Medulla oblongata (tissue), 1 donor: ENCODE measurements at regions not wholly inside any gene's neighbourhood (a gene's known extent, or its start where the extent isn't known, plus 50 kb on each side); places are given as distances from the start of the nearest gene placed in this dataset.
"Not testable (repeated sequence)": the region's sequence is repeated elsewhere in the genome, so short reads cannot be mapped to it uniquely, and the experiment has no call there.

Source experiments
- DNase-seq: peaks from one replicate; pipeline ENCODE4 v3.0.0-alpha.2; 2015; ENCODE audit errors: extremely low spot score

- no peak for DNase-seq
These were observed 370.3 kb upstream of the JARID2 start for GRCh38 chr6:14875481-14876063.

DNA sequence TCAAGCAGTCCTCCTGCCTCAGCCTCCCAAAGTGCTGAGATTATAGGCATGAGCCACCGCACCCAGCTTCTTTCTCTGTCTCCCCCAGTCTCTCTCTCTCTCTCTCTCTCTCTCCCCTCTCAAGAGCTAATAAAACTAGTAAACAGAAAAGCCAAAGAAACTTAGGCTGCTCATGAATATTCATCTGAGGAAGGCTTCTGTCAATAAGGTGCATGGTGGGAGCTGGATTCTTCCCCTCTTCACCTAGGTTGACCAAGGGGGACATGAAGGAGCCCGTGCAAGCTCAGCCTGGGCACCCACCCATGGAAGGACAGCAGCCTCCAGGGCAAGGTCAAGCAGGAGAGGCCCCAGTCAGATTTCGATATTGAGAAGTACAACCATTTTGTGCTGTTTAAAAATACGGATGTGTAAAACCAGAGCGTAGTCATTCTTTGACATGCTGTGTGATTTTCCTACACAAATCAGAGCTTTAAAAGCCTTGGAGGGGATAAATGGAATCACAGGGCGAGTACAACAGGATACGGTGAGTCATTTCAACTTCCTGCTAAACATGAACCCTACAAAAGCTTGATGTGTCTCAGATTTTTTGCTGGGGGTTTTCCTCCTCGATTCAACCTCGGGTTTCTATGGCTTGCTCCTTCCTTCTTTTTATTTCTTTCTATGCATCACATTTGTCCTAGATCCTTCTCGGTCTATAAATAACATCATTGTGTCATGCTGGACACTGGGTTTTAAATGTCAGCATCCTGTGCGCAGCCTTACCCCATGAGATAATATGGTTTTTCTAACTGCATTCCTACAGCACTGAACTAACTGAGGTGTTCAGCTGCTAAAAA is 368.9 kb upstream of the JARID2 start:
- peak; percentile 28 for DNase-seq

- no peak for DNase-seq
These were observed 368.1 kb upstream of the JARID2 start for GRCh38 chr6:14877758-14878157.

GRCh38 chr6:14880052-14880451 is 365.8 kb upstream of the JARID2 start:
- DNase-seq: peak; percentile 42

DNA sequence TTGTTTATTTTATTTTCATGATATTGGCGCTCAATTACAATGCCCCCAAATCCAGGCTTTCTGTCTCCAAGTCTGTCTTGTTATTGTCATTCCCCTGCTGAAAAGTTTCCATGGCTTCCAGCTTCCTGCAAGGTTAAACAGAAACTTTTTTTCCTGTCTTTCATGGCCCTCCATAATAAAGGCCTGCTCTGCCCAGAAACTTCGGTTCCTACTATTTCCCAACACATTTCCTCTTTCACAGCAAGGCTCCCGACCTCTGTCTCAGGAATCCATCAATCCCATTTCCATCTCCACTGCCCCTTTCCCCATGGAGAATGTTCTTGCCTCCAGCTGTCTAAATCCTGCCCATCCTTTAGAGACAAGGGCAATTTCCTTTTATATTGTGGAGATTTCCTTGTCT is 365.2 kb upstream of the JARID2 start:
- no peak for DNase-seq

- no peak for DNase-seq
These were observed 364.5 kb upstream of the JARID2 start for GRCh38 chr6:14881398-14881797.

DNA sequence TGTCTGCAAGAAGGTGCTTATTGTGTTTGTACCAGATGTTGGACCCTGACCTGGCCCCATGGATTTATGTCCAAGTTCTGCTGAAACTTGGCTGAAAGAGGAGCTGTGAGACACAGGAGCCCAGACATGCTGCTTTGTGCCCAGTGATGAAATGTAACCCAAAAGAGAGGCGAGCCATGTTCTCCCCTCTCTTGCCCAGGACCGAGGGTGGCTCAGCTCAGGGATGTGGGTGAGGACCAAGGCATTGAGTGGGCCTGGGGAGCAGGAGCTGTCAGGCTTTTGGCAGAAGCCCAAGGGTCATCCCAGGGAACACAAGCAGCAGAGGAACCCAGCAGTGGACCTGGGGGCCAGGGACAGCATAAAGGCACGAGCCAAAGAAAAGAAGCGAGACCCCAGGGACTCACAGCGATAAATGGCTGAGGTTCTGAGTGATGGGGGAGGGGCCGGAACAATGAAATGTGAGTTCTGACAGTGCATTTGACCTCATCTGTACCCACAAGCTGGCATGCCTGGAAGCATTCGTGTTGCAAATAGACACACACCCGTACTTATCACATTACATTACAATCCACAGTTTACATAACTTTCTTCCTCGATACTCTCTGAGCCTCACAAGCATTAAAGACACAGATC is 363.4 kb upstream of the JARID2 start:
- DNase-seq: no peak

- no peak for DNase-seq
These were observed 361.9 kb upstream of the JARID2 start for GRCh38 chr6:14883921-14884320.

- DNase-seq: no peak
These were observed 360.4 kb upstream of the JARID2 start for GRCh38 chr6:14885498-14885897.

DNA sequence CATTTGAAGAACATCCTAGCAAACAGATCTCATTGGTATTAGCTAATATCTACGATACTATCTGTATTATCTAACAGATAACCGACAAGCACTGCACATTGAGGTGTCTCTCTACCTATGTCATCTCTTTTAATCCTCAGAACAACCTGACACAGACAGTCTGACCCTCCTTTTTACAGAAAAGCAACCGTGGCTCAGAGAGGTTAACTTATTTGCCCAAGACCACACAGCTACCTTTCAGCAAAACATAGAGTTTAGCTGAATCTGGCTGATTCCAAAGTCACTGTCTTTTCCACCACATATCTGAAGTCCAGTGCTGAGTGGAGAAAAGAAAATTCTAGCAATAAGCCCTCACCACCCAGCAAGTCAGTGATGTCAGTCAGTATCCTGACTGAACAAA is 358.7 kb upstream of the JARID2 start:
- no peak for DNase-seq

- DNase-seq: no peak
These were observed 357.8 kb upstream of the JARID2 start for GRCh38 chr6:14887986-14888574.

DNA sequence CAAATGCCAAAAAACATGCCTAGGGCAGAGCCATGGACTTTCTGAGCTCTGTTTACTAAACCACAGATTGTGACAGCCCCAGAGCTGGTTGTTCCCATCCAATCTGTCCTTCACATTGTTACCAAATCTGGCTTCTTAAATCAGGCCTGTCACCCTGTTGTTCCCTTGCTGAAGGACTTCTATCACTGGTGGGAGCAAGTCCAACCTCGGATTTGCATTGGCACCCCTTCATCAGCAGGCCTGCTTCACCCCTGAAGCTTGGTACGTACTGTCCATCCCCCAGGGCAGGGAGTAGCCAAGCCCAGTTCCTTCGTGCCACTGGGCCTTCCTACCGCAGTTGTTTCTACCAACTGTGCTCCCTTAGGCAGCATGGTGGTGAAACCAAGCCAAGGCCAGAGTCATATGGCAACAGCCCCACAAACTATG is 357.3 kb upstream of the JARID2 start:
- DNase-seq: no peak

DNA sequence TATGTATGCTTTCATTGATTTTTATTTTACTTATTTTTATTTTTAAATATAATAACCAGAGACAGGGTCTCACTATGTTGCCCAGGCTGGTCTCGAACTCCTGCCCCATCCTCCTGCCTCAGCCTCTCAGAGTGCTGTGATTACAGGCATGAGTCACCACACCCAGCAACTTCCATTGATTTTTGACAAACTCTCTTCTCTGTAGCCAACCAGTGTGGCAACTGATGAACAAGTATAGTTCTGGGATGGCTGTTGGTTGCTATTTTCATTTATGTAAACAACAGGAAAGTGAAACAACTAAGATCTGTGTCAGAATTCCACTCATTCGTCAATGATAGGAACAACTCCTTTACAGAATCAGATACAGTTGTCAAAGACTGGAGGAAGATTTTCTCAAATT is 356.7 kb upstream of the JARID2 start:
- DNase-seq: no peak

GRCh38 chr6:14889611-14890593 is 356.0 kb upstream of the JARID2 start:
- DNase-seq: no peak

GRCh38 chr6:14891820-14892375 is 354.0 kb upstream of the JARID2 start:
- DNase-seq: not testable (repeated sequence)

- no peak for DNase-seq
These were observed 351.8 kb upstream of the JARID2 start for GRCh38 chr6:14894105-14894504.

DNA sequence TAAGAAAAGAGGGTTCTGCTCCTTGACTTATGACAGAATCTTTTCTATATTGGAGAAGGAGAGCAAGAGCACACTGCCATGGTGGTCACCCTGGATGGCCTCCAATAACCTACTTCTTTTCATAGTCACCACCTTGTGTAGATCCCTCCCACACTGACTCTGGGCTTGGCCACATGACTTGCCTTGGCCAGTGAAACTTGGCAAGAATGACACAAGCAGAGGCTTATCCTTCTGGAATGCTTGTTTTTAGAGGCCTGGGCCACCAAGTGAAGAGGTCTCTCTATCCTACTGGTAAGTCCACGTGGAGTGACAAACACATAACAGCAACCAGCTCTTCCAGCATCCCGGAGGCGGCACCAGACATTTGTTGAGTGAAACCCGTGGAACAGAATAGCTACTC is 349.4 kb upstream of the JARID2 start:
- DNase-seq: no peak

DNA sequence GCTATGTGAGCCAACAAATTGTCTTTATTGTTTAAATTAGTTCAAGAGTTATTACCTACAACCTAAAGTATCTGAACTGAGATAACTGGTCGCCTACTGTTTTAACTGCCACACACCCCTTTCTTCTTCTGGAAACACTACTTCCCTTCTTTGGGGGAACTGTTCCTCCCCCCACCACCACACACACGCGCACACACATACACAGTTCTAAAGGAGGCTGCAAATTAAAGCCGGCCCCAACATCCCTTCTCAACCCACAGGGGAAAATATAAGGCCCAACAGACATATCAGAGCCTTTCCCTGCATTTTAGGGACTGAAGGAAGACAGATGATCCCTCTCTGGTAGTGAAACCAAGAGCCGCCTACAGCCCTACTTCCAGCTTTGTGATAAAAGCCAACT is 348.0 kb upstream of the JARID2 start:
- DNase-seq: peak; percentile 21

DNA sequence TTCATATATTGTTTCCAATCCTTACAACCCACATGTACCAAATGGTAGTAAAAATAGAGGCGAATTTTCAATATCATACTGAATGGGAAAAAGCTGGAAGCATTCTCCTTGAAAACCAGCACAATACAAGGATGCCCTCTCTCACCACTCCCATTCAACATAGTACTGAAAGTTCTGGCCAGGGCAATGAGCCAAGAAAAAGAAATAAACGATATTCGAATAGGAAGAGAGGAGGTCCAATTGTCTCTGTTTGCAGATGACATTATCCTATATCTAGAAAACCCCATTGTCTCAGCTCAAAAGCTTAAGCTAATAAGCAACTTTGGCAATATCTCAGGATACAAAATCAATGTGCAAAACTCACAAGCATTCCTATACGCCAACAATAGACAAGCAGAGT is 346.4 kb upstream of the JARID2 start:
- DNase-seq: not testable (repeated sequence)

- no peak for DNase-seq
These were observed 344.9 kb upstream of the JARID2 start for GRCh38 chr6:14900919-14901318.
